HFF-Myc (cell line): ENCODE measurements at regions not wholly inside any gene's neighbourhood (a gene's known extent, or its start where the extent isn't known, plus 50 kb on each side); places are given as distances from the start of the nearest gene placed in this dataset.

Source experiments
- DNase-seq: peaks from one replicate; pipeline ENCODE4 v3.0.0-alpha.2; 2011; ENCODE audit warnings: low read depth; ENCODE audit errors: extremely low read depth
- H3K4me3 ChIP-seq: replicated peaks from 2 replicates; pipeline ENCODE4 v1.5.1; 2011; ENCODE audit warnings: low read depth, mild to moderate bottlenecking, control low read depth, low read length
- TF ChIP-seq, protein P1 (sequence below): IDR thresholded peaks from 2 replicates; pipeline ENCODE4 v1.5.1; 2012; ENCODE audit warnings: mild to moderate bottlenecking, low read depth, low read length, control low read depth; ENCODE audit errors: missing control alignments

DNA sequence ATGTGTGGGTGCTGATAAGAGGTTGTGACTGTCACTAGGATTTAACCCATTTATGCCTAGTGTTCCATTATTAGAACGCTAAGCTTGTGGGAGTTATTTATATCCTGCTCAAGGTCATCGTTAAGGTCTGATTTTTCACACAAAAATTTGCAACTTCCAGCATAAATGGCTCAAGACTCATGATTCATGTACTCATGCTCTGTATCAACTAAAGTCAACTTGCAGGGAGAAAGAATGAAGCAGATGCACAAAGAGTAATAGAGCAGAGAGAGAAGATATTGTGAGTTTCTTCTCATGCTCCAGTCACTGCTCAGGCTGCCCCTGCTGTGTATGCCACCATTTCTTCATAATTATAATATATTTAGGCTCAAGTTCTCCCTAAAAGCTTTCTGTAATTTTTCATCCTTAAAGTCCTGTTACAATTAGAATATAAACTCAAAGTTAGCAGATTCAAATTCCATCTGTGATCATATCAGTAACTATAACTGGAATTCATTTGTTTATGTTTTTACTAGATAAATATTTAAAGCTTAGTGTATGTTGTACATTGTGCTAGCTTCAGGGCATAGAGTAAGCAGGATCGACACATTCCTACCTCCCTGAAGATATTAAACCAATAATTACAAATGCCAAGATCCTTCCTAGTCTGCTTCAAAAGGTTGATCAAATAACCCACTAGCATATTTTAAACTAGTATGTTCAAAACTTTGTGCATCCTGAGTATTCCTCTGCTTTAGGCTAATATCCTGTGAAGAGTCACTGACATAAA is 136.7 kb downstream of the NUDT12 start:
- DNase-seq: no peak
- TF ChIP-seq, protein P1, sequence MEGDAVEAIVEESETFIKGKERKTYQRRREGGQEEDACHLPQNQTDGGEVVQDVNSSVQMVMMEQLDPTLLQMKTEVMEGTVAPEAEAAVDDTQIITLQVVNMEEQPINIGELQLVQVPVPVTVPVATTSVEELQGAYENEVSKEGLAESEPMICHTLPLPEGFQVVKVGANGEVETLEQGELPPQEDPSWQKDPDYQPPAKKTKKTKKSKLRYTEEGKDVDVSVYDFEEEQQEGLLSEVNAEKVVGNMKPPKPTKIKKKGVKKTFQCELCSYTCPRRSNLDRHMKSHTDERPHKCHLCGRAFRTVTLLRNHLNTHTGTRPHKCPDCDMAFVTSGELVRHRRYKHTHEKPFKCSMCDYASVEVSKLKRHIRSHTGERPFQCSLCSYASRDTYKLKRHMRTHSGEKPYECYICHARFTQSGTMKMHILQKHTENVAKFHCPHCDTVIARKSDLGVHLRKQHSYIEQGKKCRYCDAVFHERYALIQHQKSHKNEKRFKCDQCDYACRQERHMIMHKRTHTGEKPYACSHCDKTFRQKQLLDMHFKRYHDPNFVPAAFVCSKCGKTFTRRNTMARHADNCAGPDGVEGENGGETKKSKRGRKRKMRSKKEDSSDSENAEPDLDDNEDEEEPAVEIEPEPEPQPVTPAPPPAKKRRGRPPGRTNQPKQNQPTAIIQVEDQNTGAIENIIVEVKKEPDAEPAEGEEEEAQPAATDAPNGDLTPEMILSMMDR: no peak
- no peak overlapping the region for H3K4me3 ChIP-seq

DNA sequence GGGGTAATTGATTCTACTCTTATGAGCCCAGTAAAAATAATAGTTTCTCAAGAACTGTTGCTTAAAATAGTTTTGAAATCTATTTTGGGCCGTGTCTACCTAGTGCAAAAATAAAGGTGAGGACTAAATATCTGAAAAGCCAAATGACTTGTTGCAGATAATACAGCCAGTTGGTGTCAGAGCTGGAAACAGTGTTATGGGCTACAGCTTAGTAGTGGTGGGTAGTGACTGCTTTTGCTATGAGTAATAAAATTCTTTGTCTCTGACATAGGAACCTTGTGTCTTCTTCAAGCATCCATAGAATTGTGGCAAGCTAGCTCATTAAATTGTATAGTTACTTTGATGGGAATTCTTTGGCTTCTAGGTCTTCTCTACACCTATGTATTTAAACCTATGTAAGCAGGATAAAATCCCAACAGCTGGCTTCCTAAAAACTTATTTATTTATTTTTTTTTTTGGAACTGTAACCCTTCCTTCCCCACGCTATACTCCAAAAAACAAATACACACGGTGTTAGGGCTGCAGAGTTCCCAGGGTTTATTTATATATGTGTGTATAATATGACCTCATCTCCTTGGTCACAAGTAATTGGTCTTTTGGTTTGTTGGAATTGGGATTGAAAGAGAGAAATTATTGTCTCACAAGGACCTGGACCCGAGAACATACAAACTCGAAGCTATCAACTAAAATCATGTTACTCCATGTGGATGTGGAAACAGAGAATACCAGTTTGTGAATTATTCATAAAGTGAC is 138.0 kb downstream of the NUDT12 start:
- no peak overlapping the region for H3K4me3 ChIP-seq
- TF ChIP-seq, protein P1: no peak
- DNase-seq: peak; percentile 15

DNA sequence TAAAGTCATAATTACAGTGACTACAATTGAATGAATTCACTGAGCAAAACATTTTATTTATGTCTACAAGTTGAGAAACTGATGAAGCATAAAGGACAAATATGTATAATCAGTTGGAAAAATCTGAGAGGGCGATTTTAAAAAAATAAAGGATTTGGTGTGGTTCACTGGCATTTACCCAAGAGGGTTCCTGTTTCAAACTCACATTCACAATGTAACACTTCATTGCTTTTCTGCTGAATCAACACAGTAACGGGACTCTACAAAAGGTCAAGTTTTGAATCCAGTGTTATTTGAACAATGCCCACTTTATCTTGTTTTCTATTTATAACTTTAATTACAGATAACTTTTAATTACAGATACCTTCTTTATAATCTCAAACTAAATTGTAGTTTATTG is 138.6 kb downstream of the NUDT12 start:
- DNase-seq: peak; percentile 14
- TF ChIP-seq, protein P1: no peak
- no peak overlapping the region for H3K4me3 ChIP-seq

DNA sequence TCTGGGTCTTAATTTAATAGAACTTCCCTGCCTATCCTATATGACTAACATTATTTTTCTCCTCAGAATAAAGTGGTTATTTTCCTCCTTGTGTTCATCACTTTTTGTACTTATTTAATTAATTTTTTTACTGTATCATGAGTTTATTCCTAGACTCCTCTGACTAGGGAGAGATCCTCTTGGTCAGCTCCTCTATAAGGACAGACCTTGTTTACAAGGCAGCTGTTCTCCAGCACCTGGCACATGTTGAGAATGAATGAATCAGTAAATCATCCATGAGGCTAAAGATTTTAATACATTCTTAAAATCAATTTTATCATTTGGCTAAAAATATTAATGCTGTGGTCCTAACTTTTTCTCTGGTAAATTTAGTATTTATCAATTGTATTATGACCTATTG is 139.8 kb downstream of the NUDT12 start:
- TF ChIP-seq, protein P1: no peak
- no peak for DNase-seq
- H3K4me3 ChIP-seq: no peak overlapping the region

DNA sequence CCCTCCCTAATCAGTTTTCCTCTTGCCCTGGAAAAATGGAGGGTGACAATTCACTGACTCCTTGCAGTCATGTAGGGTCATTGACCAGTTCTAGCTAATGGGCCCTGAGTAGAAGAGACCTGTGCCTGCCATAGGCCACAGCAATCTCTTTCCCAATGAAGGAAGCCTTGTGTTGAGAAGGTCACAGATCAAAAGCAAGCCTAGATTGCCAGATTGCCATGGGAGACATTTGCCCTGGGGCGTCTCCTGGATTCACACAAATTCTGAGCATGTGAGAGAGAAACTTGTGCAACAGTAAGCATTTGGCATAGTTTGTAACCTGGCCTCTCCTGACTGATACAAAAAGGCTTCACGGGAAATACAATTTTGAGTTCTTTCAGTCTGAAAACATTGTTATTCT is 148.0 kb downstream of the NUDT12 start:
- DNase-seq: no peak
- TF ChIP-seq, protein P1: no peak
- no peak overlapping the region for H3K4me3 ChIP-seq

DNA sequence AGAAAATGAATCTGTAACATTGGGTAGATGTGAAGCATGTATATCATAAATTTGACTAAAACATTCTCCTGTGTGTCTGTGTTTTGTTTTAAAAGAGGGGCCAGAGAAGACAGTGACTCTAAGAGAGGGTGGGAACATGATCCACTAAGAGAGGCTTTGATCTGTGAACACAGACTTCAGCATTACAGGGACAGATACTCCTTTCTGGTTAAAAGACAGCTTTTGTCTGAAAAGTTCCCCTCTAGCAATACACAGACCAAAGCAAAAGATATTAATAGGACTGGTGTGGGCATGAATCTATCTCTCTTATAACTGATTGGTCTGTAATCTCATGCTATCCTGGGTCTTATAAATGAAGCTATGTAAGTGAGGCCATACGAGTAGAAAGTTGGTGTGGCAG is 150.9 kb downstream of the NUDT12 start:
- no peak for DNase-seq
- H3K4me3 ChIP-seq: no peak overlapping the region
- TF ChIP-seq, protein P1: no peak

DNA sequence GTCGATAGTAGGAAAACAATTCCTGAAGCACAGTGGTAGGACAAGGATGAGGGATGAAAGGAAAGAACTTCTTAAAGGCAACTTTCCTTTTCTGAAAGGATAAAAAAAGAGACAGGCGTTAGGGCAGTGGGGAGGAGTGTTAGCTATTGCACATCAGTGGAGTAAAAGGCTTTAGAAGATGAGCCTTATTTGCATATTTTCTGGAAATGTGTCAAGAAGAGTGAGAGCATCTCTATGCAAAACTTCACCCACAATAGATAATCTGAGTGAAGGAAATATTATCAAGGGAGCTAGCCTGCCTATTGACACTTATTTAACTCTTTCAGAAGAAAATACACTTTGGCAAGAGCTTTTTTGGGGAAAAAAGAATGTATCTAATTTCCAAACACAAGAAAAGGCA is 151.6 kb downstream of the MACIR start:
- H3K4me3 ChIP-seq: no peak overlapping the region
- DNase-seq: no peak
- TF ChIP-seq, protein P1: no peak
